Hepatocyte (in vitro differentiated cells): ENCODE measurements at regions not wholly inside any gene's neighbourhood (a gene's known extent, or its start where the extent isn't known, plus 50 kb on each side); places are given as distances from the start of the nearest gene placed in this dataset.

Source experiments
- EZH2 ChIP-seq: fragments of 200-600 bp; sonication (generic); IDR thresholded peaks from 2 replicates; pipeline ENCODE4 v1.6.1; 2016; ENCODE audit warnings: antibody characterized with exemption, mild to moderate bottlenecking, borderline replicate concordance
- TF ChIP-seq, protein P1 (sequence below): fragments of 200-600 bp; sonication (generic); IDR thresholded peaks from 2 replicates; pipeline ENCODE4 v1.5.1; 2016; ENCODE audit warnings: antibody characterized with exemption, mild to moderate bottlenecking; ENCODE audit not compliant: poor library complexity

DNA sequence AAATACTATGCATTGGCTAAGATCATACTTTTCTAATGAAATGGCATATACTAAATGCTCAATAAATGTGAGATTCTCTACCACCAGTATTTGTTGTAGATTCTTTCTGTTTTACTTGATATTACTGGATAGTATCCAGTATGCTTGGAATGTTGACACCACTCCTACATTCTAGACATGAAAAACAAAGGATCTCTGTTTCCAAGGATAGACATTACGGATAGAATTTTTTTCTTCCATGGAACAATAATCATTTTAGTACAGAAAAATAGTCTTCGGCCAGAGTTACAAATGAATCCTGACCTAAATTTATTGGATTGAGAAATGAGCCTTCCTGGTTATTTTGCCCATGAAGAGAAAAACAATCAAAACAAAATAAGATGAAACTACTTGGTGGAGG, 258.2 kb upstream of the NT5E start:
- TF ChIP-seq, protein P1, sequence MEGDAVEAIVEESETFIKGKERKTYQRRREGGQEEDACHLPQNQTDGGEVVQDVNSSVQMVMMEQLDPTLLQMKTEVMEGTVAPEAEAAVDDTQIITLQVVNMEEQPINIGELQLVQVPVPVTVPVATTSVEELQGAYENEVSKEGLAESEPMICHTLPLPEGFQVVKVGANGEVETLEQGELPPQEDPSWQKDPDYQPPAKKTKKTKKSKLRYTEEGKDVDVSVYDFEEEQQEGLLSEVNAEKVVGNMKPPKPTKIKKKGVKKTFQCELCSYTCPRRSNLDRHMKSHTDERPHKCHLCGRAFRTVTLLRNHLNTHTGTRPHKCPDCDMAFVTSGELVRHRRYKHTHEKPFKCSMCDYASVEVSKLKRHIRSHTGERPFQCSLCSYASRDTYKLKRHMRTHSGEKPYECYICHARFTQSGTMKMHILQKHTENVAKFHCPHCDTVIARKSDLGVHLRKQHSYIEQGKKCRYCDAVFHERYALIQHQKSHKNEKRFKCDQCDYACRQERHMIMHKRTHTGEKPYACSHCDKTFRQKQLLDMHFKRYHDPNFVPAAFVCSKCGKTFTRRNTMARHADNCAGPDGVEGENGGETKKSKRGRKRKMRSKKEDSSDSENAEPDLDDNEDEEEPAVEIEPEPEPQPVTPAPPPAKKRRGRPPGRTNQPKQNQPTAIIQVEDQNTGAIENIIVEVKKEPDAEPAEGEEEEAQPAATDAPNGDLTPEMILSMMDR, result no peak
- no peak for TF ChIP-seq EZH2
